Activated effector memory CD4-positive, alpha-beta T cell treated with Interleukin-2 at 50 U/mL for 16 hours (primary cell): ENCODE measurements at regions not wholly inside any gene's neighbourhood (a gene's known extent, or its start where the extent isn't known, plus 50 kb on each side); places are given as distances from the start of the nearest gene placed in this dataset.

Experiments
- DNase-seq: peaks from one replicate; pipeline ENCODE4 v3.0.0-alpha.2; 2020

GRCh38 chr17:34733333-34733732 lies 154.0 kb downstream of the TMEM132E start:
- DNase-seq, result no peak

- no peak for DNase-seq
These were observed 151.4 kb downstream of the TMEM132E start for GRCh38 chr17:34730816-34731215.

GRCh38 chr17:34728771-34729310 lies 149.5 kb downstream of the TMEM132E start:
- no peak for DNase-seq

GRCh38 chr17:34727601-34728000 lies 148.2 kb downstream of the TMEM132E start:
- no peak for DNase-seq

GRCh38 chr17:34726536-34727384 lies 147.4 kb downstream of the TMEM132E start:
- no peak for DNase-seq

- no peak for DNase-seq
These were observed 146.3 kb downstream of the TMEM132E start for GRCh38 chr17:34725725-34726124.

- no peak for DNase-seq
These were observed 145.6 kb downstream of the TMEM132E start for GRCh38 chr17:34725008-34725407.

- DNase-seq, result no peak
These were observed 144.5 kb downstream of the TMEM132E start for GRCh38 chr17:34723875-34724274.

GRCh38 chr17:34721326-34721725 lies 141.9 kb downstream of the TMEM132E start:
- no peak for DNase-seq

GRCh38 chr17:34720760-34721159 lies 141.4 kb downstream of the TMEM132E start:
- no peak for DNase-seq

GRCh38 chr17:34719569-34719968 lies 140.2 kb downstream of the TMEM132E start:
- no peak for DNase-seq

- no peak for DNase-seq
These were observed 137.7 kb downstream of the TMEM132E start for GRCh38 chr17:34717092-34717491.

- no peak for DNase-seq
These were observed 136.9 kb downstream of the TMEM132E start for GRCh38 chr17:34716291-34716690.

- DNase-seq, result no peak
These were observed 136.1 kb downstream of the TMEM132E start for GRCh38 chr17:34715504-34715903.

- no peak for DNase-seq
These were observed 135.4 kb downstream of the TMEM132E start for GRCh38 chr17:34714475-34715410.

GRCh38 chr17:34713687-34714086 lies 134.3 kb downstream of the TMEM132E start:
- no peak for DNase-seq

- DNase-seq, result no peak
These were observed 133.3 kb downstream of the TMEM132E start for GRCh38 chr17:34712481-34713195.

GRCh38 chr17:34711646-34712045 lies 132.3 kb downstream of the TMEM132E start:
- DNase-seq, result no peak

GRCh38 chr17:34710226-34710625 lies 130.8 kb downstream of the TMEM132E start:
- no peak for DNase-seq

GRCh38 chr17:34709158-34709754 lies 129.9 kb downstream of the TMEM132E start:
- DNase-seq, result no peak

- no peak for DNase-seq
These were observed 126.6 kb downstream of the TMEM132E start for GRCh38 chr17:34706029-34706428.

- no peak for DNase-seq
These were observed 124.2 kb downstream of the TMEM132E start for GRCh38 chr17:34703533-34703932.
